ENCODE measurements at regions not wholly inside any gene's neighbourhood (a gene's known extent, or its start where the extent isn't known, plus 50 kb on each side); places are given as distances from the start of the nearest gene placed in this dataset.

- TF ChIP-seq CTCF (IDR thresholded peaks at IDR 0.05; ENCODE audit: low read depth, low read length, missing control alignments), result no peak
- no peak overlapping the region for H3K4me3 ChIP-seq (ENCODE audit: low read depth, low read length)
- DNase-seq (ENCODE audit: low read depth), result no peak
Measured at GRCh38 chr6:84333842-84334241, 106.4 kb upstream of the CEP162 start.

GRCh38 chr6:84332139-84333034, 104.9 kb upstream of the CEP162 start:
- TF ChIP-seq CTCF (IDR thresholded peaks at IDR 0.05; ENCODE audit: low read depth, low read length, missing control alignments), result no peak
- no peak overlapping the region for H3K4me3 ChIP-seq (ENCODE audit: low read depth, low read length)
- DNase-seq (ENCODE audit: low read depth), result peak; percentile 3

- no peak for DNase-seq (ENCODE audit: low read depth)
- no peak overlapping the region for H3K4me3 ChIP-seq (ENCODE audit: low read depth, low read length)
- no peak for TF ChIP-seq CTCF (IDR thresholded peaks at IDR 0.05; ENCODE audit: low read depth, low read length, missing control alignments)
Measured at GRCh38 chr6:84330325-84330724, 102.9 kb upstream of the CEP162 start.

GRCh38 chr6:84329516-84329915, 102.1 kb upstream of the CEP162 start:
- no peak for DNase-seq (ENCODE audit: low read depth)
- H3K4me3 ChIP-seq (ENCODE audit: low read depth, low read length), result no peak overlapping the region

GRCh38 chr6:84329077-84329476, 101.6 kb upstream of the CEP162 start:
- TF ChIP-seq CTCF (IDR thresholded peaks at IDR 0.05; ENCODE audit: low read depth, low read length, missing control alignments), result no peak

More at GRCh38 chr6:84329516-84329915, 102.1 kb upstream of the CEP162 start:
- TF ChIP-seq CTCF (IDR thresholded peaks at IDR 0.05; ENCODE audit: low read depth, low read length, missing control alignments), result no peak

GRCh38 chr6:84317463-84317862, 90.0 kb upstream of the CEP162 start:
- DNase-seq (ENCODE audit: low read depth), result no peak
- no peak overlapping the region for H3K4me3 ChIP-seq (ENCODE audit: low read depth, low read length)
- no peak for TF ChIP-seq CTCF (IDR thresholded peaks at IDR 0.05; ENCODE audit: low read depth, low read length, missing control alignments)

More at GRCh38 chr6:84329077-84329476, 101.6 kb upstream of the CEP162 start:
- no peak overlapping the region for H3K4me3 ChIP-seq (ENCODE audit: low read depth, low read length)
- DNase-seq (ENCODE audit: low read depth), result no peak

All from GM12864 (cell line).